ENCODE measurements at regions not wholly inside any gene's neighbourhood (a gene's known extent, or its start where the extent isn't known, plus 50 kb on each side); places are given as distances from the start of the nearest gene placed in this dataset.

GRCh38 chr7:41756650-41757182 lies 53.8 kb upstream of the INHBA start:
- POLR2A ChIA-PET: no interaction called here
- H3K4me3 ChIP-seq (replicated peaks in 1 of 2; ENCODE audit: low read depth in 1 of 2, low read length in 2 of 2): no peak overlapping the region
- intact Hi-C loops (cut with micrococcal nuclease): loop anchor here (10.0 kb wide), 1 partner anchor 58 kb away; no protein-coding TSS in a partner anchor
- RAD21 ChIA-PET (ENCODE audit: low non-redundant PET in 1 of 2, low total read pairs in 2 of 2, uncharacterized antibody in 2 of 2, unreplicated experiment in 2 of 2): no interaction called here
- no peak overlapping the region for H3K4me2 ChIP-seq (ENCODE audit: low read length)
- DNase-seq (ENCODE audit: low read depth, low spot score): no peak
- 0 out of 4 replicates have a peak, but pooled peaks cover 0 to 4% of the 10 kb centered on the region in 2 experiments for H3K9me3 ChIP-seq (ENCODE audit: control insufficient read depth in 1 of 2, insufficient read depth in 1 of 2, low read depth in 1 of 2, low read length in 2 of 2)
- H3K79me2 ChIP-seq (ENCODE audit: insufficient read depth, low read length): no peaks in the 10 kb centered on the region
- H3K9me2 ChIP-seq (ENCODE audit: insufficient read depth): no peaks in the 10 kb centered on the region
- no peaks in the 10 kb centered on the region for H3K4me1 ChIP-seq (ENCODE audit: control insufficient read depth in 1 of 2, insufficient read depth in 2 of 2, low read length in 2 of 2)
- H3K36me3 ChIP-seq (ENCODE audit: control insufficient read depth in 1 of 2, insufficient read depth in 2 of 2, low read length in 2 of 2): no peaks in the 10 kb centered on the region
- no peaks in the 10 kb centered on the region for H3K27me3 ChIP-seq (ENCODE audit: insufficient read depth, low read length)
- no peak overlapping the region for H3K9ac ChIP-seq (ENCODE audit: low read length)
- no peak overlapping the region for H2AFZ ChIP-seq (ENCODE audit: low read depth, low read length, poor library complexity, severe bottlenecking)
- BruUV-seq (replicated peaks): no TSS peak
- H4K20me1 ChIP-seq (ENCODE audit: insufficient read depth): no peaks in the 10 kb centered on the region
- H3K27ac ChIP-seq (ENCODE audit: low read depth, low read length): no peak overlapping the region
- no peak for ATAC-seq
- CTCF ChIA-PET: no interaction called here
- TF ChIP-seq SIN3A (IDR thresholded peaks at IDR 0.05; ENCODE audit: low read depth) (no peak), YY1 (IDR thresholded peaks at IDR 0.05; ENCODE audit: extremely low read depth, insufficient replicate concordance, low read depth, low read length) (no peak)

GRCh38 chr7:41755096-41755495 lies 52.2 kb upstream of the INHBA start:
- CTCF ChIA-PET: no interaction called here
- no peaks in the 10 kb centered on the region for H3K36me3 ChIP-seq (ENCODE audit: control insufficient read depth in 1 of 2, insufficient read depth in 2 of 2, low read length in 2 of 2)
- intact Hi-C loops (cut with micrococcal nuclease): loop anchor here (10.0 kb wide), 1 partner anchor 60 kb away; no protein-coding TSS in a partner anchor

More at GRCh38 chr7:41755096-41755495, 52.2 kb upstream of the INHBA start:
- ChIA-PET RAD21 (ENCODE audit: low non-redundant PET in 1 of 2, low total read pairs in 2 of 2, uncharacterized antibody in 2 of 2, unreplicated experiment in 2 of 2) (no interaction called here), POLR2A (no interaction called here)
- Histone ChIP-seq H4K20me1 (ENCODE audit: insufficient read depth) (no peaks in the 10 kb centered on the region), H3K27ac (ENCODE audit: low read depth, low read length) (no peak overlapping the region), H3K27me3 (ENCODE audit: insufficient read depth, low read length) (no peaks in the 10 kb centered on the region), H2AFZ (ENCODE audit: low read depth, low read length, poor library complexity, severe bottlenecking) (no peak overlapping the region), H3K4me2 (ENCODE audit: low read length) (no peak overlapping the region), H3K9ac (ENCODE audit: low read length) (no peak overlapping the region), H3K9me2 (ENCODE audit: insufficient read depth) (no peaks in the 10 kb centered on the region), H3K4me1 (ENCODE audit: control insufficient read depth in 1 of 2, insufficient read depth in 2 of 2, low read length in 2 of 2) (no peaks in the 10 kb centered on the region), H3K4me3 (replicated peaks in 1 of 2; ENCODE audit: low read depth in 1 of 2, low read length in 2 of 2) (no peak overlapping the region), H3K9me3 (ENCODE audit: control insufficient read depth in 1 of 2, insufficient read depth in 1 of 2, low read depth in 1 of 2, low read length in 2 of 2) (0 out of 4 replicates have a peak, but pooled peaks cover 0 to 4% of the 10 kb centered on the region in 2 experiments), H3K79me2 (ENCODE audit: insufficient read depth, low read length) (no peaks in the 10 kb centered on the region)
- TF ChIP-seq ATF3 (IDR thresholded peaks at IDR 0.05) (no peak), ELF1 (IDR thresholded peaks at IDR 0.05; ENCODE audit: borderline replicate concordance, low read depth) (no peak), CEBPB (IDR thresholded peaks at IDR 0.05; ENCODE audit: low read depth) (no peak), ZNF274 (IDR thresholded peaks at IDR 0.05; ENCODE audit: low read depth, low read length) (no peak)
- DNase-seq (ENCODE audit: low read depth, low spot score) (no peak), ATAC-seq (no peak)
- BruUV-seq (replicated peaks): no TSS peak
